PC-9 (cell line): ENCODE measurements at regions not wholly inside any gene's neighbourhood (a gene's known extent, or its start where the extent isn't known, plus 50 kb on each side); places are given as distances from the start of the nearest gene placed in this dataset.

ENCODE experiments used
- BruUV-seq: library from RNA; stranded (reverse); fragments of 400-500 nt; replicated peaks from 2 replicates; lab custom pipeline; 2021; lab: Mats Ljungman, UMichigan
- CTCF ChIA-PET: fragments of 300-600 bp; sonication (Branson Sonifier 250); formaldehyde crosslinking; loops from one replicate; lab custom pipeline; 2022; ENCODE audit warnings: antibody characterized with exemption; lab: Charles Lee
- POLR2A ChIA-PET: fragments of 300-600 bp; sonication (Branson Sonifier 250); formaldehyde crosslinking; loops from one replicate; lab custom pipeline; 2022; ENCODE audit warnings: antibody characterized with exemption; ENCODE audit not compliant: unreplicated experiment; lab: Charles Lee
- DNase-seq, 2 experiments: peaks; one replicate each; pipeline versions ENCODE4 v3.0.0 to v3.0.0-alpha.2; 2015 to 2022; ENCODE audit warnings: mixed read lengths in 1 of 2
- H2AFZ ChIP-seq: fragments of 200-600 bp; sonication (generic); 2 replicates; pipeline ENCODE4 v1.8.1; 2017; ENCODE audit warnings: antibody characterized with exemption
- H3F3A ChIP-seq: fragments of 200-600 bp; sonication (generic); 2 replicates; pipeline ENCODE4 v1.8.1; 2017; ENCODE audit warnings: antibody characterized with exemption, mild to moderate bottlenecking, low read depth; ENCODE audit not compliant: insufficient read depth
- H3K27ac ChIP-seq: fragments of 200-600 bp; sonication (generic); 2 replicates; pipeline ENCODE4 v1.6.1; 2016; ENCODE audit warnings: mixed run types
- H3K27me3 ChIP-seq: fragments of 200-600 bp; sonication (generic); 2 replicates; pipeline ENCODE4 v1.6.1; 2016; ENCODE audit warnings: low read depth, mixed run types; ENCODE audit not compliant: insufficient read depth
- H3K36me3 ChIP-seq: fragments of 200-600 bp; sonication (generic); 2 replicates; pipeline ENCODE4 v1.6.1; 2016; ENCODE audit warnings: low read depth, mixed run types
- H3K4me1 ChIP-seq: fragments of 200-600 bp; sonication (generic); replicated peaks from 2 replicates; pipeline ENCODE4 v1.6.1; 2016; ENCODE audit warnings: mixed run types; ENCODE audit not compliant: insufficient read depth
- H3K4me2 ChIP-seq: fragments of 200-600 bp; sonication (generic); 2 replicates; pipeline ENCODE4 v1.6.1; 2017; ENCODE audit warnings: mixed run types
- H3K4me3 ChIP-seq: fragments of 200-600 bp; sonication (generic); 2 replicates; pipeline ENCODE4 v1.6.1; 2016; ENCODE audit warnings: mixed run types
- H3K79me2 ChIP-seq: fragments of 200-600 bp; sonication (generic); 2 replicates; pipeline ENCODE4 v1.6.1; 2017; ENCODE audit warnings: low read depth, mixed run types
- H3K9me2 ChIP-seq: fragments of 200-600 bp; sonication (generic); 2 replicates; pipeline ENCODE4 v1.8.1; 2017; ENCODE audit warnings: mild to moderate bottlenecking; ENCODE audit not compliant: insufficient read depth
- H3K9me3 ChIP-seq: fragments of 200-600 bp; sonication (generic); 2 replicates; pipeline ENCODE4 v1.8.1; 2016; ENCODE audit warnings: low read depth; ENCODE audit not compliant: insufficient read depth
- H4K20me1 ChIP-seq: fragments of 200-600 bp; sonication (generic); 2 replicates; pipeline ENCODE4 v1.8.1; 2017; ENCODE audit not compliant: insufficient read depth
- EZH2 ChIP-seq: fragments of 200-600 bp; sonication (generic); IDR thresholded peaks from 2 replicates; pipeline ENCODE4 v1.8.0; 2017; ENCODE audit warnings: antibody characterized with exemption, low read depth
- intact Hi-C: fragments of 100-400 bp; cut with micrococcal nuclease; formaldehyde crosslinking; loops from one replicate; pipeline ENCODE4 v1.10.0; 2022; ENCODE audit not compliant: unreplicated experiment
- TF ChIP-seq, protein P1 (sequence below): fragments of 200-600 bp; sonication (generic); conservative IDR thresholded peaks from 2 replicates; pipeline ENCODE4 v1.6.1; 2017; ENCODE audit warnings: mixed run types, antibody characterized with exemption, mild to moderate bottlenecking, moderate library complexity

DNA sequence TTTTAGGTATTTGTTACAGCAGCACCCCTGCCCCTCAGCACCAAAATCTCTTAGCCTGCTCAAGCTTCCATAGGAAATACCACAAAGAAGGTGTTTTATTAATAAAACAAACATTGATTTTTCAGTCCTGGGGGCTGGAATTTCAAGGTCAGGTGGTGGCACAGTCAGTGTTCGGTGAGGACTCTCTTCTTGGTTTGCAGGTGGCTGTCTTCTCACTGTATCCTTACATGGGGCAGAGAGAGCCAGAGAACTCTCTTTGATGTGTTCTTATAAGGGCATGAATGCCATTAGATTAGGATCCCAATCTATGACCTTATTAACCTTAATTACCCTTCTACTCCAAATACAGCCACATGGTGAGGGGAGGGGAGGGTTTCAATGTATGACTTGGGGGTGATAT, 112.3 kb upstream of the PFKP start:
- Histone ChIP-seq H2AFZ (no peak overlapping the region), H3K9me2 (no peaks in the 10 kb centered on the region), H3K4me1 (no peaks in the 10 kb centered on the region), H4K20me1 (no peaks in the 10 kb centered on the region), H3K4me2 (no peak overlapping the region), H3K27me3 (peaks cover 23% of the 10 kb centered on the region), H3K36me3 (no peaks in the 10 kb centered on the region), H3K9me3 (no peaks in the 10 kb centered on the region), H3K79me2 (no peaks in the 10 kb centered on the region), H3K27ac (no peak overlapping the region), H3F3A (no peaks in the 10 kb centered on the region), H3K4me3 (no peak overlapping the region)
- ChIA-PET CTCF (no interaction called here), POLR2A (no interaction called here)
- intact Hi-C loops: no loop called here
- no peak for DNase-seq
- TF ChIP-seq, protein P1, sequence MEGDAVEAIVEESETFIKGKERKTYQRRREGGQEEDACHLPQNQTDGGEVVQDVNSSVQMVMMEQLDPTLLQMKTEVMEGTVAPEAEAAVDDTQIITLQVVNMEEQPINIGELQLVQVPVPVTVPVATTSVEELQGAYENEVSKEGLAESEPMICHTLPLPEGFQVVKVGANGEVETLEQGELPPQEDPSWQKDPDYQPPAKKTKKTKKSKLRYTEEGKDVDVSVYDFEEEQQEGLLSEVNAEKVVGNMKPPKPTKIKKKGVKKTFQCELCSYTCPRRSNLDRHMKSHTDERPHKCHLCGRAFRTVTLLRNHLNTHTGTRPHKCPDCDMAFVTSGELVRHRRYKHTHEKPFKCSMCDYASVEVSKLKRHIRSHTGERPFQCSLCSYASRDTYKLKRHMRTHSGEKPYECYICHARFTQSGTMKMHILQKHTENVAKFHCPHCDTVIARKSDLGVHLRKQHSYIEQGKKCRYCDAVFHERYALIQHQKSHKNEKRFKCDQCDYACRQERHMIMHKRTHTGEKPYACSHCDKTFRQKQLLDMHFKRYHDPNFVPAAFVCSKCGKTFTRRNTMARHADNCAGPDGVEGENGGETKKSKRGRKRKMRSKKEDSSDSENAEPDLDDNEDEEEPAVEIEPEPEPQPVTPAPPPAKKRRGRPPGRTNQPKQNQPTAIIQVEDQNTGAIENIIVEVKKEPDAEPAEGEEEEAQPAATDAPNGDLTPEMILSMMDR: no peak
- TF ChIP-seq EZH2: no peak
- no TSS peak for BruUV-seq

DNA sequence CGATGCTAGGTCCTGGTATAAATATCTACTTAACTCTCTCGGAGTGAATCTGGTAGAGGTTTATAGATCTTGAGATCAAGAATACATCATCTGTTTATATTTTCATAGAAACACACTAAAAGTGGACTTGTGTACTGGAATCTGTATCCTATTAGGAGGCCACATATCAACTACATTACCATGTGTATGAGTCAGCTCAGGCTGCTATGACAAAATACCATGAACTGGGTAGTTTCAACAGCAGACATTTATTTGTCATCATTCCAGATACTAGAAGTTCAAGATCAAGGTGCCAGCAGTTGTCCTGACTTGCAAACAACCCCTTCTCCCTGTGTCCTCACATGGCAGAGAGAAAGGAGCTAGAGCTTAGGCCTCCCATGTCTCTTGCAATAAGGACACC, 113.9 kb upstream of the PFKP start:
- H3K27ac ChIP-seq: no peak overlapping the region
- H3K79me2 ChIP-seq: no peaks in the 10 kb centered on the region
- BruUV-seq: no TSS peak
- ChIA-PET CTCF (no interaction called here), POLR2A (no interaction called here)
- no peak overlapping the region for H3K4me2 ChIP-seq
- no peak for DNase-seq
- no peaks in the 10 kb centered on the region for H3K36me3 ChIP-seq
- peaks cover 22% of the 10 kb centered on the region for H3K27me3 ChIP-seq
- H3F3A ChIP-seq: no peaks in the 10 kb centered on the region
- TF ChIP-seq, protein P1: no peak
- TF ChIP-seq EZH2: no peak
- intact Hi-C loops: no loop called here
- no peaks in the 10 kb centered on the region for H4K20me1 ChIP-seq
- H2AFZ ChIP-seq: no peak overlapping the region
- no peaks in the 10 kb centered on the region for H3K4me1 ChIP-seq
- no peaks in the 10 kb centered on the region for H3K9me3 ChIP-seq
- no peak overlapping the region for H3K4me3 ChIP-seq
- H3K9me2 ChIP-seq: no peaks in the 10 kb centered on the region

DNA sequence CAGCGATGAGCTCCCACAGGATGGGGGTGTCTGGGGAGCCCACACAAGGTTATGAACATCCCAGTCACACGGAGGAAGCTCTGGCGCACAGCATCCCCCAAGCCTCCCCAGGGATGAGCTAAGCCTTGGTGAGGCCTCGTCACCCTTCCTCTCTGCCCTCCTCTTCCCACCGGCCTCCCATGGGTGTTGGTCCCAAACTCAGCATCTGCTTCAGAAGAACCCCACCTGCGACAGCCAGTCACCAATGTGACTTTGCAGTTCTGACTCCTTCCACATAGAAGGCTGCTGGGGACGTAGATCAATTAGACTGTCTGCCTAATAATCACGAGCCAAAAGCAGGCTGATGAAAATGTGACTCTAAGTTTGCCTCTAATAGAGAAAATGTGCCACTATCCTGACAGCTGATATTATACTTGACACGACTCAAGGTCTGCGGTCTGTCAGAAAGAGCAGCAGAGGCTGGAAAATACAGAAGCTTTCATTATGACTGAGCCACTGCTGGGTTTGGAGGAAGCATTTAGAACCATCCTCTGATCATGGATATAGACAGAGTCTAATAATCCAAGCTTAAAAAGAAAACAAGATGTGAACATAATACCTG, 116.0 kb upstream of the PFKP start:
- Histone ChIP-seq H3K79me2 (no peaks in the 10 kb centered on the region), H4K20me1 (no peaks in the 10 kb centered on the region), H3K9me2 (no peaks in the 10 kb centered on the region), H3K4me2 (no peak overlapping the region), H2AFZ (no peak overlapping the region), H3K27ac (no peak overlapping the region), H3K27me3 (peaks cover 26% of the 10 kb centered on the region; the same call in 1 of the 2 replicates), H3F3A (no peaks in the 10 kb centered on the region), H3K36me3 (no peaks in the 10 kb centered on the region), H3K4me3 (no peak overlapping the region), H3K9me3 (no peaks in the 10 kb centered on the region), H3K4me1 (no peaks in the 10 kb centered on the region)
- TF ChIP-seq, protein P1: no peak
- no peak for TF ChIP-seq EZH2
- no peak for DNase-seq
- intact Hi-C loops: no loop called here
- ChIA-PET POLR2A (no interaction called here), CTCF (no interaction called here)
- BruUV-seq: no TSS peak
